Astrocyte of the cerebellum (primary cell): ENCODE measurements at regions not wholly inside any gene's neighbourhood (a gene's known extent, or its start where the extent isn't known, plus 50 kb on each side); places are given as distances from the start of the nearest gene placed in this dataset.
"Not testable (repeated sequence)": the region's sequence is repeated elsewhere in the genome, so short reads cannot be mapped to it uniquely, and the experiment has no call there.

Experiments
- DNase-seq: peaks from one replicate; pipeline ENCODE4 v3.0.0-alpha.2; 2011; ENCODE audit warnings: low read depth
- H3K4me3 ChIP-seq: 2 replicates; pipeline ENCODE4 v1.5.1; 2011; ENCODE audit warnings: mild to moderate bottlenecking, low read depth, low read length, moderate library complexity
- in situ Hi-C: cut with HindIII; loops from 2 replicates; pipeline ENCODE4 v1.10.0; 2017; ENCODE audit warnings: low sequenced_read_pairs
- TF ChIP-seq, protein P1 (sequence below): IDR thresholded peaks from 2 replicates; pipeline ENCODE4 v1.5.1; 2012; ENCODE audit warnings: low read length, low read depth, moderate library complexity, mild to moderate bottlenecking; ENCODE audit errors: missing control alignments

DNA sequence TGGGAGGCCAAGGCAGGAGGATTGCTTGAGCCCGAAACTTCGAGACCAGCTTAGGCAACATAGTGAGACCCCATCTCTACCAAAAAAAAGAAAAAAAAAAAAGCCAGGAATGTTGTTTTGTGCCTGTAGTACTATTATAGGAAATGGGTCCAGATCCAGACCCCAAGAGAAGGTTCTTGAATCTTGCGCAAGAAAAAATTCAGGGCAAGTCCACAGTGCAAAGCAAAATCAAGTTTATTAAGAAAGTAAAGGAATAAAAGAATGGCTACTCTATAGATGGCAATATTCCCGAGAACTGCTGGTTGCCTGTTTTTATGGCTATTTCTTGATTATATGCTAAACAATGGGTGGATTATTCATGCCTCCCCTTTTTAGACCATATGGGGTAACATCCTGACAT, 51.2 kb upstream of the RDX start:
- no peak overlapping the region for H3K4me3 ChIP-seq
- in situ Hi-C loops = no loop called here
- TF ChIP-seq, protein P1, sequence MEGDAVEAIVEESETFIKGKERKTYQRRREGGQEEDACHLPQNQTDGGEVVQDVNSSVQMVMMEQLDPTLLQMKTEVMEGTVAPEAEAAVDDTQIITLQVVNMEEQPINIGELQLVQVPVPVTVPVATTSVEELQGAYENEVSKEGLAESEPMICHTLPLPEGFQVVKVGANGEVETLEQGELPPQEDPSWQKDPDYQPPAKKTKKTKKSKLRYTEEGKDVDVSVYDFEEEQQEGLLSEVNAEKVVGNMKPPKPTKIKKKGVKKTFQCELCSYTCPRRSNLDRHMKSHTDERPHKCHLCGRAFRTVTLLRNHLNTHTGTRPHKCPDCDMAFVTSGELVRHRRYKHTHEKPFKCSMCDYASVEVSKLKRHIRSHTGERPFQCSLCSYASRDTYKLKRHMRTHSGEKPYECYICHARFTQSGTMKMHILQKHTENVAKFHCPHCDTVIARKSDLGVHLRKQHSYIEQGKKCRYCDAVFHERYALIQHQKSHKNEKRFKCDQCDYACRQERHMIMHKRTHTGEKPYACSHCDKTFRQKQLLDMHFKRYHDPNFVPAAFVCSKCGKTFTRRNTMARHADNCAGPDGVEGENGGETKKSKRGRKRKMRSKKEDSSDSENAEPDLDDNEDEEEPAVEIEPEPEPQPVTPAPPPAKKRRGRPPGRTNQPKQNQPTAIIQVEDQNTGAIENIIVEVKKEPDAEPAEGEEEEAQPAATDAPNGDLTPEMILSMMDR = no peak
- no peak for DNase-seq

DNA sequence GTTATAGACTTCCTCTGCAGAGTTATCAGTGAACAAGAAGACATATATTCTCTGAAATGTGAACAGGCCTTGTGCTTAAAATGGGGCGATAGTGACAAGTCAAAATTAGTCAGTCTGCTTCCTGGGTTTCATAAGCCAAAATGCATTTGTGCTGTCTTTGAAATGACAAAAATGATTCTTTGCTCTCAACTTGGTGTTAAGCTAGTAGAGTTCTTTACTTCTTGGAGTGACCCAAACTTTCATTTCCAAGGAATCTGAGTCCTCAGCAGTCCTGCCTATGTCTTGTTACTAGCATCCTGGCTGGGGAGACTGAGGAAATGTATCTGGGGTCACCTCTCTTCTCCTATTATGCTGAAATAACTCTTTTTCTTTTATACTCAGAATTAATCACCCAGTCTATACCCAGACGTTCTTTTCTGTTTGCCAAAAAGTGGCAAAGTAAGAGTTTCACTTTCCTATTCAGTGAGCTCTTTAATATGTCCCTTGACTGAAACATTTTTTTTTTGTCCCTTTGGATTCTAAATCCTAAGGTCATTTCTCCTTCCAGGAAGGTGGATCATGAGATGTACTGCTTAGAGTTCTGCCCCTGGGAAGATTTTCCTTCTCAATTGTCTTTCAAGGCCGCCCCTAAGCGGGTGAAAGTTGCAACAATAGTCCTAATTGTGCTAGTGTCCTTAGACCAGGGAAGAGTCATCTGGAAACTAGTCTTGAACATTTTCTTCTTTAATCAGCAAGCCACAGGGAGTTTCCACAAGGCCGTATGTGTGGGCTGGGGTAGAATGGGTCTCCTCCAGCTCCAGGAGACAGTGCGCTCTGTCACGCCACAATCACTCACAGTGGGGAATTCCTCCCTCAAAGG, 53.0 kb upstream of the RDX start:
- in situ Hi-C loops = no loop called here
- H3K4me3 ChIP-seq = no peak overlapping the region
- TF ChIP-seq, protein P1 = no peak
- no peak for DNase-seq

DNA sequence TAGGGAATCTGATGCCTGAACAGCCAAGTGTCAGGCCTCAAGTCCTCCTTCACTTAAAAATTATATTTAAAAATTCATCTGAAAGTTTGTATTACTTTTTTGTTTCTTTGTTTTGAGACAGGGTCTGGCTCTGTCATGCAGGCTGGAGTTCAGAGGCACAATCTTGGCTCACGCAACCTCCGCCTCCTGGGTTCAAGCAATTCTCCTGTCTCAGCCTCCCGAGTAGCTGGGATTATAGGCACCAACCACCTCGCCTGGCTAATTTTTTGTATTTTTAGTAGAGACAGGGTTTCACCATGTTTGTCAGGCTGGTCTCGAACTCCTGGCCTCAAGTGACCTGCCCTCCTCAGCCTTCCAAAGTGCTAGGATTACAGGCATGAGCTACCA, 53.6 kb upstream of the RDX start:
- DNase-seq, H3K4me3 ChIP-seq, in situ Hi-C loops: not testable (repeated sequence)

DNA sequence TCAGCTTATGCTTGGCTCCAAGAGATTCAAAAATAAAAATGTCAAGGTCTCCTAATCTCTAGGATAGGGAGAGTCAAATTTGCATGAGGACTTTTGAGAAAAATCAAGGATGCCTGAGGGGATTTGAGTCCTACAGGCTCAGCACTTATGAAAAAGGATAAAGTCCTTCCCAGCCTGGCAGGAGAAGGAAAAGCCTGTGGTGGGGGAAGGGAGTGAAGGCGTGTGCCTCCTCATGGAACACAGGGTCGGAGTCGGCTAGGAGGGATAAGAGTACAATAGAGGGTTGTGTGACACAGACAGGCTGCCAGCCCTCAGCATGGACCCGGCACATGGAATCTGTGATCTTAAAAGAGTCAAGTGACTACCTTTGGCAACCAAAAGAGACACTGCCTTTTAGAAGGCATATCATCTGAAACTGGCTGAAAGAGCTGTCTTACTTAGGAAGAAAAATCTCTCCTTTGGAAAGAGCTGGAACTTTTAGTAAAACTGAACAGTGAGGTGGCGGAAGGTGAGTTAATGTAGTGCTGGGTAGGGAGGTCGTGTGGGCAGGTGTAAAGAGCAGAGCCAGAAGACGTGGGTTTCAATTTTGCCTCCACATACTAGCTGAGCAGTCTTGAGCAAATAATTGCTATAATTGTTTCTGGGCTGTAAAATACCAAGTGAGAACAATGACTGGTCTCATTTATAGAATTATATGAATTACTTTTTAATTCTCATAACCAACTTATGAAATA, 58.8 kb upstream of the RDX start:
- no peak overlapping the region for H3K4me3 ChIP-seq
- in situ Hi-C loops = no loop called here
- TF ChIP-seq, protein P1 = no peak
- DNase-seq = no peak

DNA sequence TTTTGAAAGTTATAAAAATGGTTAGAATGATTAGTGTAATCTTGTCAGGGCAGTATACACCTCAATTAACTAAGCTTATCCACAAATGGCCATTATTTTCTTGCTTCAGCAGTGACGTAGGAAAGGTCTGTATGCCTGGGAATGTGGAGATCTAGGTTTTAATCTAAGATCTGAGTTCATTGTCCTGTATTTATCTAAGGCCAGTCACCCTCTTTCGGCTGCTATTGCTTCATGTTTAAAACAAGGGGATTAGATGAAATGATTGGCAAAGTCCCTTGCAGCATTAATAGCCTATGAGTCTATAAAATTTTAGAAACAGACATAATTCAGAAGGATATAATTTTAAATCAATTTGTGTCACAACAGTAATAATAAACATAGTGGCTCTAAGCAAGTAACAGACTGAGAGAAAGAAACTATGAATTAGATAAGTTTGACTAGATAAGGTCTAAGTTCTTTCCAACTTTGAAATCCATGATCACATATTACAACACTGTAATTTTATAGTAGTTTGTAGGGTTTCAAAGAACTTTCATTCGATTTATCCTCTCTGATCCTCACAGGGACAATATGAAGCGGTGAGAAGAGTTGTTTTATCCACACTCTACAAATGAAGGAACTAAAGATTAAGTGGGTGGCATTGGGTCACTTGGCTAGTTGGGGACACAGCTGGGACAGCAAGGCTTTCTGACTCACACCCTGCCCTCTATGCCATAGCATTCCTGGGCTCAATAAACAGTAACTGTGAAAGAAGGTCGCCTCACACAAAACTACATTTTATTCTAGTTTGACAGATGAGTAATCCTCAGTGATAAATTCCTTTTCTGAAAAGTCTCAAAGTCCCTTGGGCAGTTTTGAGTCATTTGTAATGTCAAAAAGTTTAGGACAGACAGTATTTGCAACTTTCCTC, 60.6 kb upstream of the RDX start:
- in situ Hi-C loops = no loop called here
- TF ChIP-seq, protein P1 = no peak
- no peak for DNase-seq
- H3K4me3 ChIP-seq = no peak overlapping the region

DNA sequence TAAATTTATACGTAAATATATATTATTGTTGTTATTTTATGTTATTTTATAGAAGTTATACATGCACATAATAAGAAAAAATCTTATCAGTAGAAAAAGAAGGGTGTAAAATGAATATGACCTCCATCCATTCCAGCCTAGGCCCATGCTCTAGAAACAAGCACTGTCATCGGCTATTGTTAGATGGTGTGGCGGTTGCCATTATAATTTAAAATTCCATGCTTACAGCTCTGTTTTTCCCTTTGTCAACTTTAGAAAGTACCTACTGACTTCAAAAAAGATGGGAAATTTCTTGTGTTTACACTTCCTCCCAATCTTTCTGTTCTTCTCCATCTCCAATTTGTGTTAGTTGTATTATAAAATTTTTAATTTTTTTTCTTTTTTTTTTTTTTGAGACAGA, 61.9 kb upstream of the RDX start:
- no peak for DNase-seq
- H3K4me3 ChIP-seq = no peak overlapping the region
- TF ChIP-seq, protein P1 = no peak
- in situ Hi-C loops = no loop called here

DNA sequence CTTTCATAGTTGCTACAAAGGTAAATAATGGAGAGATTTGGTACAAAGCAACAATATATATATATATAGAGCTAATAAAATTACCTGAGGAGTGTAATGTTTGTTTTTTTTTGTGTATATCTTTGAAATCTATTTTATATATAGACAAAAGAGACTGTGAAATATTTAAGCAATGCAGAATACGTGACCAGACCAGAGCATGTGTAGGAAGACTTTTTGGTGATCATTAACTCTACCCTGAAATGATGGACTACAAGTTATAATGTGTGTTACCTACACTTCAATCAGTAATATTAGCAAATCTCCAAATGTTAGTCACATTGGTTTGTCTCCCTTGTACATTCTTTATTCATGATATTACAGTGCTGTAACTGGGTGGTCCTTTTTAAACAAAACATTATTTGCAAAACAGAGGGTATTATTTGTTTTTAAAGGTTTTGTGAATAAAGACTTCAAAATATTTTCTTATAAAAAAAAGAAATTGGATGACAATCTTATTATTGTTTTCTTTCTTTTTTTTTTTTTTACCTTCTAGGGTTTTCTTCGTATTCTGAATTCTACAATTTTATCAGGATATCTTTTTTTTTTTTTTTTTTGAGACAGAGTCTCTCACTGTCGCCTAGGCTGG, 64.5 kb upstream of the RDX start:
- H3K4me3 ChIP-seq, in situ Hi-C loops, DNase-seq: not testable (repeated sequence)
